SK-N-MC (cell line): ENCODE measurements at regions not wholly inside any gene's neighbourhood (a gene's known extent, or its start where the extent isn't known, plus 50 kb on each side); places are given as distances from the start of the nearest gene placed in this dataset.
"Not testable (repeated sequence)": the region's sequence is repeated elsewhere in the genome, so short reads cannot be mapped to it uniquely, and the experiment has no call there.

Source experiments
- DNase-seq: peaks from one replicate; pipeline ENCODE4 v3.0.0-alpha.2; 2011; ENCODE audit warnings: low read depth, low spot score
- H3K27ac ChIP-seq: fragments of 200-600 bp; sonication (generic); 2 replicates; pipeline ENCODE4 v1.5.1; 2016; ENCODE audit warnings: mixed run types
- H3K36me3 ChIP-seq: fragments of 200-600 bp; sonication (generic); 2 replicates; pipeline ENCODE4 v1.6.1; 2017; ENCODE audit warnings: antibody characterized with exemption, low read length, mixed read lengths; ENCODE audit not compliant: insufficient read depth
- H3K4me3 ChIP-seq: fragments of 200-600 bp; sonication (generic); 2 replicates; pipeline ENCODE4 v1.5.1; 2016
- H3K9ac ChIP-seq: fragments of 200-600 bp; sonication (generic); 2 replicates; pipeline ENCODE4 v1.8.0; 2017; ENCODE audit warnings: mixed run types, mixed read lengths; ENCODE audit not compliant: insufficient read length
- H3K9me3 ChIP-seq: fragments of 200-600 bp; sonication (generic); 2 replicates; pipeline ENCODE4 v1.6.1; 2017; ENCODE audit warnings: low read depth, mild to moderate bottlenecking, antibody characterized with exemption, low read length, moderate library complexity, mixed read lengths
- EZH2 ChIP-seq: fragments of 200-600 bp; sonication (generic); IDR thresholded peaks from one replicate; pipeline ENCODE4 v1.6.1; 2017; ENCODE audit warnings: antibody characterized with exemption
- FOXP2 ChIP-seq: optimal IDR thresholded peaks from 2 replicates; pipeline ENCODE3; 2011; ENCODE audit warnings: mild to moderate bottlenecking, moderate library complexity; ENCODE audit not compliant: insufficient read depth; ENCODE audit errors: extremely low read length, control extremely low read depth
- POLR2AphosphoS5 ChIP-seq: IDR thresholded peaks from 2 replicates; pipeline ENCODE4 v1.6.1; 2012; ENCODE audit warnings: mild to moderate bottlenecking, low read depth, low read length, borderline replicate concordance

DNA sequence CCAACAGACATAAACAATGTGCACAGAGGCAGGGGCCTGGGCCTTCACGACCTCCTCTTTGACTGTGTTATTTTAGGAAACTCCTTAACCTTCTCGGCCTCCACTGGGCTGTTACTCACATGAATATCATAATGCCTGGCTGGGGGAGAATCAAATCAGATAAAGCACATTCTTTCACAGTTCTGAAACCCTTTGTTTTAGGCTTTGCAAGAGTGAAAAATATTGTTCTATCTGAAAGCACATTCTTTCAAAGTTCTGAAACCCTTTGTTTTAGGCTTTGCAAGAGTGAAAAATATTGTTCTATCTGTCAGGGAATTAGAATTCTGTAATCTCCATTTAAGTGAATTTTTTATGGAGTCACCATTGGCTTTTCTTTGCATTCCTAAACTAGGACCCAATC, 50.7 kb upstream of the SYNDIG1 start:
- Histone ChIP-seq H3K36me3 (no peaks in the 10 kb centered on the region), H3K27ac (no peak overlapping the region), H3K9me3 (no peaks in the 10 kb centered on the region), H3K4me3 (no peak overlapping the region), H3K9ac (no peak overlapping the region)
- no peak for DNase-seq
- TF ChIP-seq POLR2AphosphoS5 (no peak), EZH2 (no peak), FOXP2 (no peak)

DNA sequence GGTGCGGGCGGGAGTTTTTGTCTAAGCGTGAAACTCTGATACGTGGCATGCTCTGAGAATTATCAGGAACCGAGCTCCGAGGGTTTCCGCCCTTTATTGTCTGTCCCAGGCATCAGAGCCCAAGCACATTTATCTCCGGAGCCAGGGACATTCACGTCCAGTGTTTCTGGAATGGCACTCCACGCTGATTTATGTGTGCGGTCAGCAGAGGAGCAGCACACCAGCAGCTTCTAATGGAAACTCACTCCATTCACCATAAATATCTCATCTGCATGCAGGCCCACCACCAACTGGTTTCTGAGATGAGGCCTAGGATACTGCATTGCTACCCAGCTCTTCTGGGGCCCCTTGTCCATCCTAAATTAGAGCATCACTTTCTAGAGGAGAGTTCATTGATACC, 51.9 kb upstream of the SYNDIG1 start:
- no peak for TF ChIP-seq POLR2AphosphoS5
- DNase-seq = no peak
- H3K36me3 ChIP-seq = no peaks in the 10 kb centered on the region
- no peak overlapping the region for H3K27ac ChIP-seq
- H3K9ac ChIP-seq = no peak overlapping the region
- no peak overlapping the region for H3K4me3 ChIP-seq
- H3K9me3 ChIP-seq = no peaks in the 10 kb centered on the region

DNA sequence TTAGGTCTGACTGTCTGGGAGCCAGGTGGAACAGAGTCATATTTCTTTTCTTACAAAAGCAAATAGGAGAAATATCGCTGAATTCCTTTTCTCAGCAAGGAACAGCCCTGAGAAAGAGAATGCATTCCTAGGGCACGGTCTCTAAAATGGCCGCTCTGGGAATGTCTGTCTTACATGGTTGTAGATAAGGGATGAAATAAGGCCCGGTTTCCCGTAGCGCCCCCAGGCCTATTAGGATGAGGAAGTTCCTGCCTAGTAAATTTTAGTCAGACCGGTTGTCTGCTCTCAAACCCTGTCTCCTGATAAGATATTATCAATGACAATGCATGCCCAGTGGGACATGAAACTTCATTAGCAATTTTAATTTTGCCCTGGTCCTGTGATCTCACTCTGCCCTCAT, 54.0 kb upstream of the SYNDIG1 start:
- H3K9me3 ChIP-seq, DNase-seq, H3K36me3 ChIP-seq, H3K4me3 ChIP-seq, H3K9ac ChIP-seq, H3K27ac ChIP-seq: not testable (repeated sequence)

DNA sequence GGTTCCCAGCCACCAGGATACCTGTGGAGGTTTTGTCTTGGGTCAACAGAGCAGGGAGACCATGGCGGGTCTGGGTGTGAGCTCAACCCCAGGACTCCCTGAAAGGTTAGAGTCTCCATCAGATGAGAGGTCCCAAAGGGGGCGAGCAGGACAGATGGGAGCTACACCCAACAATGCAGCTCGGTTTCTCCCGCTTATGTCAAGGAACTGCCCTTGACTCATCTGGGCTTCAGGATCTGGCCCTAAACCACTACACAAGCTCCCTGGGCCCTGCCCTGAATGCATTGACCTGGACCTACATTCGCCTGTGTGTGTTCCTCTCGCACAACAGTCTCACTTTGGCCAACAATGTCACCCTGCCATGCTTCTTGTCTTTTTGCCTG, 57.6 kb upstream of the SYNDIG1 start:
- no peaks in the 10 kb centered on the region for H3K36me3 ChIP-seq
- no peak overlapping the region for H3K9ac ChIP-seq
- H3K27ac ChIP-seq = no peak overlapping the region
- H3K9me3 ChIP-seq = no peaks in the 10 kb centered on the region
- TF ChIP-seq FOXP2 (no peak), EZH2 (no peak), POLR2AphosphoS5 (no peak)
- H3K4me3 ChIP-seq = no peak overlapping the region
- no peak for DNase-seq

DNA sequence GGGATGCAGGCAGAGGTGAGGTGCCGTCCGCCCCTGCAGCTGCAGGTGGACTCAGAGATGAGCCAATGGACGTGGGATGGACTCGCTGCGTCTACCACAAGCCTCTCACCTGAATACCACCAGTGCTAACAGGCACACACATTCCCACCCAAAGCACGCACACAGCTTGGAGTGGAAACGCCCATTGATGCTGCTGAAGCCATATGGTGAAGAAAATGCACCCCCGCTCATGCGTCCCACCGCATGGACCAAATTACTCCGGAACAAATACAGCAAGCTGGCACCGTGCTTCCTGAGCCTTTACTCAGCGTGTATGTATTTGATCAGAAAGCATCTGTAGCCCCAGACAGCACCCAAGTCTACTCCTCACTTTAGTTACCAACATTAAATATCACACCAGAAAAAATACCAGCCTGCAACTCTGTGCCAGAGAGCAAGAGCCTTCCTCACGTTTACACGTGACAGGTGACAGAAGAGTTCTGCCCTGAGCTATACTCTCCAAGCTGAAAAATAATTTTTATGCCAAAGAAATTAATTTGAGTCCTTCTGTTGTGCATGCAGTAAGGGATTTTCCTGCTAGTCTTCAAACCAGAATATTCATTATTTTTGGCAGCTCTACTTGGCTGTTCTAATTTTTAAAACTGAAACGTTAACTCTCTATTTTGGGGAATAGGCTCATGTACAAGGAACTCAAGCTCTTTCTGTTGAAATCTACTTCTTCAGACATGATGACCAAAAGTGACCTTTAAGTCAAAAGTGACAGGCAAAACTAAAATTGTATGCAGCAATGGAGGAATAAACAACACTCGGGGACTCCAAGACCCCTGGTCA, 58.2 kb upstream of the SYNDIG1 start:
- DNase-seq = no peak
- TF ChIP-seq EZH2 = no peak
- no peak for TF ChIP-seq POLR2AphosphoS5
- no peak for TF ChIP-seq FOXP2
- Histone ChIP-seq H3K9me3 (no peaks in the 10 kb centered on the region), H3K27ac (no peak overlapping the region), H3K36me3 (no peaks in the 10 kb centered on the region), H3K4me3 (no peak overlapping the region), H3K9ac (no peak overlapping the region)

DNA sequence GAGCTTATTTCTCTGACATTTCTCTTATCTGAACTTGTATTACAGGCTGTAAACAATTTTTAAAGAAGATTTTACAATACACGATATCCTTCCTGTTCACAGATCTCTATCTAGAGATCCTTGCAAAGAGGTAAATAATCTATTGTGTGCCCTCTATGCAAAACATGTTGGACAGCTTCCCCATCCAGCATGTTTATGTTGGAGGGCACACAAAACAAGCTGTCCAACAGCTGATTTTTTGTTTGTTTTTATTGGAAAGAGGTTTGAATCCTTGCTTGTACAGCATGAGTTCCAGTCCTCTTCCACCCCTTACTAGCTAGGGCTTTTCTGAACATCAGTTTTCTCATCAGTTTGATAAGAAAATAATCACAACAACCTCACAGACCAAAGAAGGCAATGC, 62.3 kb upstream of the SYNDIG1 start:
- H3K27ac ChIP-seq = no peak overlapping the region
- no peaks in the 10 kb centered on the region for H3K9me3 ChIP-seq
- no peaks in the 10 kb centered on the region for H3K36me3 ChIP-seq
- H3K4me3 ChIP-seq = no peak overlapping the region
- no peak for TF ChIP-seq EZH2
- no peak for TF ChIP-seq POLR2AphosphoS5
- no peak for TF ChIP-seq FOXP2
- H3K9ac ChIP-seq = no peak overlapping the region
- DNase-seq = no peak

DNA sequence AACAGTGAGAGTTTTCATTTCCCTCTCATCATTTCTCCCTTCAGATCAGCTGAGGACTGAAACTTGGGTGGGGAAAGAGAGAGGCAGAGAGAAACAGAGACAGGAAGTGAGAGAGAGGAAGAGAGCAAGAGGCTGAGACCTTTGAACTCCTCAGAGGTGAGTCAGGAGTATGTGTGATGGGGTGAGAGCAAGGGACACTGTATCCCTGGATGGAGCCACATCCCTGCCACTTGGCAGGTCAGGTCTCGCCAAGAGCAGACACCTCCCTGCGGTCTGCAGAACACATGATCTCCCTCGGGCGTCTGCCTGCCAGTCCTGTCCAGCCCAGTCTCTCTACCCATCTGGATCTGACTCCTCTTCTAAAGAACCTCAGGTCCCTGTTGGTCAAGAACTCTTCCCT, 62.7 kb upstream of the SYNDIG1 start:
- H3K9ac ChIP-seq = no peak overlapping the region
- H3K9me3 ChIP-seq = no peaks in the 10 kb centered on the region
- H3K4me3 ChIP-seq = no peak overlapping the region
- H3K27ac ChIP-seq = no peak overlapping the region
- no peak for DNase-seq
- TF ChIP-seq POLR2AphosphoS5 (no peak), EZH2 (no peak), FOXP2 (no peak)
- no peaks in the 10 kb centered on the region for H3K36me3 ChIP-seq

DNA sequence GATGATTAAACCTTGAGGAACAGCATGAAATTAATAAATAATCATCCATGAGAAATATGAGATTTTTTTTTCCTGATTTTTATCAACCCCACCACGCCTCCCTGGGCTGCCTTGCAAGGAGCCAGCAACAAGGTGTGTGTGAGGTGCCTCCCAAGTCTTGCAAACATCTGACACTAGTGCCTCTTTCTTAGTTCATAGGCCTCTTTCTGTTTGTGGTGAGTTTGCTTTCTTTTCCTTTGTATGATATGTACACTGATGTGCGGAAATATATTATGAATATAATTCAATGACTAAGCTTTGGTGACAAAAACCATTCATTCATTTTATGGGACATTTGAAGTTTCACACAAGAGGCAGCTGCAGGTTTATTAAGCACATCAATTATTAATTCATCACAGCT, 63.2 kb upstream of the SYNDIG1 start:
- Histone ChIP-seq H3K4me3 (no peak overlapping the region), H3K9ac (no peak overlapping the region), H3K36me3 (no peaks in the 10 kb centered on the region), H3K27ac (no peak overlapping the region), H3K9me3 (no peaks in the 10 kb centered on the region)
- TF ChIP-seq FOXP2 = no peak
- DNase-seq = no peak

DNA sequence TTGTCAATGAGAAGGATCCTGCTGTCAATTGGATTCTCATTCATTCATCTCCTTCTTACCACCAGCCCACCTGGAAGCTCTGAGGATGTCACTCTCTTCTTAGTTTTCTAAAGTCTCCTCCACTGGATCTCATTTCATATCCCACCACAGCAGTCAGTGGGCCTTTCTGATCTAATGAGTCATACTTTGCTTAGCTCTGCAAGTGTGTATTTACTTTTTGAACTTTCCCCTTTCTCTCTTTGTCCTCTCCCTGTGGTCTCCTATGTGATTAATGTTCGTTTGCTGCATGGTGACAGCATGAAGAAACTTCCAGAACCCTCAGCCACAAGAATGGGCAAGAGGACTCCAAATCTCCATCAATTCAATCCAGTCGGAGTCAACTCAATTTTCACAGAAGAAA, 63.6 kb upstream of the SYNDIG1 start:
- no peak overlapping the region for H3K27ac ChIP-seq
- no peak overlapping the region for H3K4me3 ChIP-seq
- no peak overlapping the region for H3K9ac ChIP-seq
- no peak for DNase-seq
- no peaks in the 10 kb centered on the region for H3K9me3 ChIP-seq
- TF ChIP-seq EZH2 = no peak
- no peak for TF ChIP-seq FOXP2
- no peak for TF ChIP-seq POLR2AphosphoS5
- H3K36me3 ChIP-seq = no peaks in the 10 kb centered on the region
